NCI-H1436 treated with DMSO at 0.1 percent for 48 hours (cell line): ENCODE measurements at regions not wholly inside any gene's neighbourhood (a gene's known extent, or its start where the extent isn't known, plus 50 kb on each side); places are given as distances from the start of the nearest gene placed in this dataset.

Source experiments
- DNase-seq: peaks from one replicate; lab custom pipeline; 2025; lab: John Stamatoyannopoulos, UW

- DNase-seq = no peak
Measured at GRCh38 chr11:131191606-131192005, 178.8 kb upstream of the NTM start.

- DNase-seq = no peak
Measured at GRCh38 chr11:131192628-131193027, 177.8 kb upstream of the NTM start.

- DNase-seq = no peak
Measured at GRCh38 chr11:131193031-131193501, 177.3 kb upstream of the NTM start.

GRCh38 chr11:131194726-131195125 lies 175.7 kb upstream of the NTM start:
- no peak for DNase-seq

GRCh38 chr11:131195661-131196517 lies 174.5 kb upstream of the NTM start:
- DNase-seq = no peak

GRCh38 chr11:131198161-131199014 lies 172.0 kb upstream of the NTM start:
- no peak for DNase-seq

GRCh38 chr11:131199015-131199280 lies 171.5 kb upstream of the NTM start:
- no peak for DNase-seq

GRCh38 chr11:131201674-131202073 lies 168.7 kb upstream of the NTM start:
- no peak for DNase-seq

- DNase-seq = no peak
Measured at GRCh38 chr11:131203040-131203439, 167.4 kb upstream of the NTM start.

GRCh38 chr11:131204282-131204681 lies 166.1 kb upstream of the NTM start:
- no peak for DNase-seq

- no peak for DNase-seq
Measured at GRCh38 chr11:131204765-131205380, 165.5 kb upstream of the NTM start.

- DNase-seq = no peak
Measured at GRCh38 chr11:131206671-131207070, 163.7 kb upstream of the NTM start.

GRCh38 chr11:131207901-131208300 lies 162.5 kb upstream of the NTM start:
- no peak for DNase-seq

GRCh38 chr11:131217313-131218310 lies 152.8 kb upstream of the NTM start:
- no peak for DNase-seq

- no peak for DNase-seq
Measured at GRCh38 chr11:131218542-131218941, 151.9 kb upstream of the NTM start.

- DNase-seq = no peak
Measured at GRCh38 chr11:131219646-131220045, 150.8 kb upstream of the NTM start.

- DNase-seq = no peak
Measured at GRCh38 chr11:131223198-131223991, 147.0 kb upstream of the NTM start.

- DNase-seq = no peak
Measured at GRCh38 chr11:131228378-131228777, 142.0 kb upstream of the NTM start.

GRCh38 chr11:131229221-131229620 lies 141.2 kb upstream of the NTM start:
- DNase-seq = no peak

GRCh38 chr11:131231317-131231940 lies 139.0 kb upstream of the NTM start:
- DNase-seq = no peak
